ENCODE measurements at regions not wholly inside any gene's neighbourhood (a gene's known extent, or its start where the extent isn't known, plus 50 kb on each side); places are given as distances from the start of the nearest gene placed in this dataset.
A peak's percentile ranks its signal among the peaks of the same experiment; 100 is the strongest.

DNA sequence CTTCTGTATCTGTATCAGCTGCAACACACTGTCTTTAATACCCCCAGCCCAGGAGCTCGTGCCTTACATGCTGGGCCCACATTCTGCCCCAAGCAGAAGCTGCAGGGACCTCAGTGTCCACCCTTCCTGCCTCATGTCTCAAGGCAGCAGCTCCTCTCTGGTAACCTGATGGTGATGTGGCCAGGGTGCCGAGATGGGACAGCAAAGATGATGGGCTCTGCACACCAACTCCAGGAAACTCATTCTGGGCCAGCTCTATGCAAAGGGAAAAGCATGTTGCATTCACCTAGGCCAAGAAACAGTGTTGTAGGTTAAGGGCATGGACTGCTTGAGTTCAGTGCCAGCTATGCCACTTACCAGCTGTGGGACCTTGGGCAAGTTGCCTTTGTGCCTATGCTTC, 79.5 kb upstream of the PRR23C start:
- no peak overlapping the region for H3K4me3 ChIP-seq (ENCODE audit: insufficient read depth, low read depth, low read length)
- H3K56ac ChIP-seq (ENCODE audit: extremely low read depth, insufficient read depth, low read length) = no peak overlapping the region
- H4K20me1 ChIP-seq (ENCODE audit: insufficient read depth, low read length) = no peaks in the 10 kb centered on the region
- H3K4ac ChIP-seq (ENCODE audit: low read depth, low read length) = no peak overlapping the region
- H4K91ac ChIP-seq (ENCODE audit: insufficient read depth, low read depth, low read length) = no peak overlapping the region
- H3K4me2 ChIP-seq (ENCODE audit: low read depth, low read length) = no peak overlapping the region
- DNase-seq (no peak), ATAC-seq (ENCODE audit: low read depth) (no peak)
- no peaks in the 10 kb centered on the region for H3K9me3 ChIP-seq (ENCODE audit: control insufficient read depth, insufficient read depth, low read length)
- H3K9me1 ChIP-seq (ENCODE audit: insufficient read depth, low read length) = peaks cover 30% of the 10 kb centered on the region
- dilution Hi-C loops (cut with HindIII; ENCODE audit: low sequenced_read_pairs, unreplicated experiment) = no loop called here
- no TSS peak for BruUV-seq (replicated peaks)
- no peak overlapping the region for H4K5ac ChIP-seq (ENCODE audit: low read depth, low read length)
- intact Hi-C loops (cut with micrococcal nuclease) = no loop called here
- TF ChIP-seq, protein P1, sequence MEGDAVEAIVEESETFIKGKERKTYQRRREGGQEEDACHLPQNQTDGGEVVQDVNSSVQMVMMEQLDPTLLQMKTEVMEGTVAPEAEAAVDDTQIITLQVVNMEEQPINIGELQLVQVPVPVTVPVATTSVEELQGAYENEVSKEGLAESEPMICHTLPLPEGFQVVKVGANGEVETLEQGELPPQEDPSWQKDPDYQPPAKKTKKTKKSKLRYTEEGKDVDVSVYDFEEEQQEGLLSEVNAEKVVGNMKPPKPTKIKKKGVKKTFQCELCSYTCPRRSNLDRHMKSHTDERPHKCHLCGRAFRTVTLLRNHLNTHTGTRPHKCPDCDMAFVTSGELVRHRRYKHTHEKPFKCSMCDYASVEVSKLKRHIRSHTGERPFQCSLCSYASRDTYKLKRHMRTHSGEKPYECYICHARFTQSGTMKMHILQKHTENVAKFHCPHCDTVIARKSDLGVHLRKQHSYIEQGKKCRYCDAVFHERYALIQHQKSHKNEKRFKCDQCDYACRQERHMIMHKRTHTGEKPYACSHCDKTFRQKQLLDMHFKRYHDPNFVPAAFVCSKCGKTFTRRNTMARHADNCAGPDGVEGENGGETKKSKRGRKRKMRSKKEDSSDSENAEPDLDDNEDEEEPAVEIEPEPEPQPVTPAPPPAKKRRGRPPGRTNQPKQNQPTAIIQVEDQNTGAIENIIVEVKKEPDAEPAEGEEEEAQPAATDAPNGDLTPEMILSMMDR (conservative IDR thresholded peaks at IDR 0.05; ENCODE audit: low read depth, low read length) = no peak
- TF ChIP-seq MAZ (IDR thresholded peaks at IDR 0.05; ENCODE audit: borderline replicate concordance, low read depth, low read length) (no peak), SMC3 (IDR thresholded peaks at IDR 0.05; ENCODE audit: low read depth, low read length) (no peak), USF2 (IDR thresholded peaks at IDR 0.05; ENCODE audit: low read depth, low read length) (no peak), MAFK (IDR thresholded peaks at IDR 0.05; ENCODE audit: low read depth, low read length) (no peak), POLR2A (IDR thresholded peaks at IDR 0.05; ENCODE audit: low read depth, low read length) (no peak), CHD1 (IDR thresholded peaks at IDR 0.05; ENCODE audit: low read depth, low read length) (no peak), NFE2L2 (IDR thresholded peaks at IDR 0.05; ENCODE audit: low read depth, low read length) (no peak), RCOR1 (IDR thresholded peaks at IDR 0.05; ENCODE audit: insufficient replicate concordance, low read length) (no peak), CEBPB (IDR thresholded peaks at IDR 0.05; ENCODE audit: low read depth, low read length) (no peak), MXI1 (IDR thresholded peaks at IDR 0.05; ENCODE audit: borderline replicate concordance, low read depth, low read length) (no peak), RAD21 (IDR thresholded peaks at IDR 0.05; ENCODE audit: low read length) (no peak), FOS (IDR thresholded peaks at IDR 0.05; ENCODE audit: low read depth, low read length) (no peak), RFX5 (IDR thresholded peaks at IDR 0.05; ENCODE audit: low read depth, low read length) (no peak), BHLHE40 (IDR thresholded peaks at IDR 0.05; ENCODE audit: low read depth, low read length) (no peak)
- TF ChIP-seq, protein P2, sequence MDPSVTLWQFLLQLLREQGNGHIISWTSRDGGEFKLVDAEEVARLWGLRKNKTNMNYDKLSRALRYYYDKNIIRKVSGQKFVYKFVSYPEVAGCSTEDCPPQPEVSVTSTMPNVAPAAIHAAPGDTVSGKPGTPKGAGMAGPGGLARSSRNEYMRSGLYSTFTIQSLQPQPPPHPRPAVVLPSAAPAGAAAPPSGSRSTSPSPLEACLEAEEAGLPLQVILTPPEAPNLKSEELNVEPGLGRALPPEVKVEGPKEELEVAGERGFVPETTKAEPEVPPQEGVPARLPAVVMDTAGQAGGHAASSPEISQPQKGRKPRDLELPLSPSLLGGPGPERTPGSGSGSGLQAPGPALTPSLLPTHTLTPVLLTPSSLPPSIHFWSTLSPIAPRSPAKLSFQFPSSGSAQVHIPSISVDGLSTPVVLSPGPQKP (IDR thresholded peaks at IDR 0.05; ENCODE audit: borderline replicate concordance, low read depth, low read length) = no peak
- H2AK9ac ChIP-seq (replicated peaks; ENCODE audit: low read depth, low read length, poor library complexity) = no peak overlapping the region
- ChIA-PET POLR2A (ENCODE audit: unreplicated experiment) (no interaction called here), CTCF (no interaction called here)
- no peak overlapping the region for H2BK20ac ChIP-seq (ENCODE audit: low read depth, low read length)
- peak overlapping the region; percentile 4; the same call in 1 of the 2 replicates for H2AK5ac ChIP-seq (ENCODE audit: low read depth, low read length)
- WGBS, 2 experiments (ENCODE audit: extremely low coverage in 2 of 2, insufficient read length in 1 of 2) = no CpG with 5 or more reads among the region's 2 CpGs
- H2AFZ ChIP-seq (replicated peaks; ENCODE audit: low read length, poor library complexity) = no peak overlapping the region
- H3K14ac ChIP-seq (replicated peaks; ENCODE audit: low read depth, low read length) = no peak overlapping the region
- H2BK15ac ChIP-seq (ENCODE audit: low read depth, low read length) = no peak overlapping the region
- peaks cover 5% of the 10 kb centered on the region; the same call in 1 of the 2 replicates for H3K27me3 ChIP-seq (ENCODE audit: control insufficient read depth, insufficient read depth, low read length)
- H3K9ac ChIP-seq (ENCODE audit: low read depth, low read length) = no peak overlapping the region
- H2BK120ac ChIP-seq (ENCODE audit: low read depth, low read length) = no peak overlapping the region
- H3K23ac ChIP-seq (ENCODE audit: low read depth, low read length) = no peak overlapping the region
- H3K4me1 ChIP-seq (ENCODE audit: control insufficient read depth, insufficient read depth, low read length) = peaks cover 25% of the 10 kb centered on the region
- H2BK5ac ChIP-seq (ENCODE audit: low read depth, low read length, poor library complexity, severe bottlenecking) = no peak overlapping the region
- in situ Hi-C loops (cut with MboI; ENCODE audit: low sequenced_read_pairs) = loop anchor here (10.0 kb wide), 1 partner anchor 191 kb away; no protein-coding TSS in a partner anchor
- no peak overlapping the region for H4K8ac ChIP-seq (ENCODE audit: low read depth in 2 of 2, low read length in 2 of 2)
- H3K18ac ChIP-seq (ENCODE audit: low read depth, low read length) = no peak overlapping the region
- no peaks in the 10 kb centered on the region for H3K36me3 ChIP-seq (ENCODE audit: control insufficient read depth, insufficient read depth, low read length)
- no peak overlapping the region for H3K27ac ChIP-seq (ENCODE audit: insufficient read depth, low read length)
- H3K79me1 ChIP-seq (ENCODE audit: low read depth in 1 of 2, low read length in 2 of 2) = no peaks in the 10 kb centered on the region

All from IMR-90 (cell line).